GM12878 (cell line): ENCODE measurements at regions not wholly inside any gene's neighbourhood (a gene's known extent, or its start where the extent isn't known, plus 50 kb on each side); places are given as distances from the start of the nearest gene placed in this dataset.

Experiments
- ATAC-seq: fragments of 200-7000 bp; cut with Tn5 transposase; 3 replicates; pipeline ENCODE4 v1.9.1; 2020; ENCODE audit warnings: mild to moderate bottlenecking, moderate library complexity
- BruUV-seq: library from RNA; stranded (reverse); fragments of 400-500 nt; replicated peaks from 2 replicates; lab custom pipeline; 2021; lab: Mats Ljungman, UMichigan
- CTCF ChIA-PET: fragments of 300-600 bp; sonication (Branson Sonifier 250); formaldehyde crosslinking; extraction: SDS; loops from one replicate; lab custom pipeline; 2021; ENCODE audit warnings: inconsistent platforms; lab: Yijun Ruan, JAX
- POLR2A ChIA-PET: fragments of 350-600 bp; formaldehyde crosslinking; extraction: SDS; loops from one replicate; lab custom pipeline; 2021; ENCODE audit warnings: inconsistent platforms; lab: Charles Lee
- RAD21 ChIA-PET: fragments of 300-600 bp; sonication (Branson Sonifier 250); formaldehyde crosslinking; loops from one replicate; lab custom pipeline; 2023; ENCODE audit warnings: antibody characterized with exemption; ENCODE audit not compliant: unreplicated experiment; lab: Charles Lee
- SMC1A ChIA-PET: fragments of 300-600 bp; sonication (Branson Sonifier 250); formaldehyde crosslinking; loops from one replicate; lab custom pipeline; 2023; ENCODE audit not compliant: unreplicated experiment, uncharacterized antibody; lab: Charles Lee
- DNase-seq: peaks from one replicate; pipeline ENCODE4 v3.0.0-alpha.2; 2011; ENCODE audit warnings: low read depth, low spot score
- FAIRE-seq: peaks from 3 replicates; lab custom pipeline; 2011; peaks lifted over from hg19 to GRCh38; lab: Jason Lieb, UNC
- H2AFZ ChIP-seq: 2 replicates; pipeline ENCODE4 v1.6.0; 2011; ENCODE audit warnings: low read depth, low read length, control low read depth; ENCODE audit not compliant: control insufficient read depth
- H3K27ac ChIP-seq: 2 replicates; pipeline ENCODE4 v1.5.1; 2011; ENCODE audit warnings: control low read depth; ENCODE audit not compliant: control insufficient read depth, insufficient read depth
- H3K27me3 ChIP-seq, 2 experiments: replicated peaks in 1 of 2; 2 replicates each; pipeline versions ENCODE4 v1.6.0 to v1.6.1; 2011; ENCODE audit warnings: low read length in 1 of 2; ENCODE audit not compliant: control insufficient read depth in 2 of 2, insufficient read depth in 2 of 2
- H3K36me3 ChIP-seq, 2 experiments: 2 replicates each; pipeline ENCODE4 v1.5.1; 2011; ENCODE audit warnings: low read length in 1 of 2; ENCODE audit not compliant: control insufficient read depth in 2 of 2, insufficient read depth in 2 of 2
- H3K4me1 ChIP-seq: 2 replicates; pipeline ENCODE4 v1.6.1; 2011; ENCODE audit warnings: mild to moderate bottlenecking, low read length, moderate library complexity, mixed read lengths; ENCODE audit not compliant: control insufficient read depth, insufficient read depth
- H3K4me2 ChIP-seq: 2 replicates; pipeline ENCODE4 v1.6.0; 2011; ENCODE audit warnings: control low read depth; ENCODE audit not compliant: control insufficient read depth, insufficient read depth
- H3K4me3 ChIP-seq: fragments of 200-600 bp; sonication (generic); 2 replicates; pipeline ENCODE4 v1.5.1; 2016
- H3K79me2 ChIP-seq: 2 replicates; pipeline ENCODE4 v1.6.0; 2011; ENCODE audit warnings: low read length; ENCODE audit not compliant: control insufficient read depth, insufficient read depth
- H3K9ac ChIP-seq: 2 replicates; pipeline ENCODE4 v1.8.0; 2011; ENCODE audit warnings: low read length, control low read depth, mixed read lengths; ENCODE audit not compliant: control insufficient read depth, insufficient read depth
- H3K9me3 ChIP-seq: replicated peaks from 3 replicates; pipeline ENCODE4 v1.5.1; 2011; ENCODE audit warnings: mild to moderate bottlenecking, low read length; ENCODE audit not compliant: control insufficient read depth, insufficient read depth
- H4K20me1 ChIP-seq: 2 replicates; pipeline ENCODE4 v1.6.0; 2011; ENCODE audit not compliant: control insufficient read depth, insufficient read depth
- BHLHE40 ChIP-seq, 2 experiments: fragments of 450-650 bp in 1 of 2; IDR thresholded peaks; 2 replicates each; pipeline ENCODE4 v1.6.1; 2011 to 2017; ENCODE audit warnings: low read depth in 2 of 2, borderline replicate concordance in 1 of 2, improper control_type of control experiment in 1 of 2, low read length in 1 of 2, mild to moderate bottlenecking in 1 of 2
- CREB1 ChIP-seq: IDR thresholded peaks from 2 replicates; pipeline ENCODE4 v1.6.1; 2012; ENCODE audit warnings: low read depth, mild to moderate bottlenecking, inconsistent platforms
- E4F1 ChIP-seq: fragments of 450-650 bp; IDR thresholded peaks from 2 replicates; pipeline ENCODE4 v1.6.1; 2018; ENCODE audit warnings: borderline replicate concordance, mild to moderate bottlenecking; ENCODE audit not compliant: partially characterized antibody
- HDGF ChIP-seq: fragments of 450-650 bp; IDR thresholded peaks from 2 replicates; pipeline ENCODE4 v1.6.1; 2016; ENCODE audit warnings: antibody characterized with exemption
- IRF3 ChIP-seq: fragments of 450-650 bp; IDR thresholded peaks from 2 replicates; pipeline ENCODE4 v1.6.1; 2014; ENCODE audit warnings: mild to moderate bottlenecking
- JUND ChIP-seq: IDR thresholded peaks from 2 replicates; pipeline ENCODE4 v1.6.1; 2012; ENCODE audit warnings: low read depth, mild to moderate bottlenecking, low read length, improper control_type of control experiment, moderate library complexity
- MAX ChIP-seq: IDR thresholded peaks from 2 replicates; pipeline ENCODE4 v1.6.1; 2012; ENCODE audit warnings: low read depth, low read length, improper control_type of control experiment
- NBN ChIP-seq: fragments of 450-650 bp; IDR thresholded peaks from 2 replicates; pipeline ENCODE4 v1.6.1; 2016
- POU2F2 ChIP-seq: IDR thresholded peaks from 3 replicates; pipeline ENCODE4 v1.6.1; 2011; ENCODE audit warnings: low read depth, mild to moderate bottlenecking, low read length, borderline replicate concordance
- SIN3A ChIP-seq: IDR thresholded peaks from 2 replicates; pipeline ENCODE4 v1.6.1; 2012; ENCODE audit warnings: low read depth, low read length, improper control_type of control experiment
- SMAD5 ChIP-seq: IDR thresholded peaks from 2 replicates; pipeline ENCODE4 v1.6.1; 2016; ENCODE audit warnings: antibody characterized with exemption, low read depth
- SREBF2 ChIP-seq: IDR thresholded peaks from 2 replicates; pipeline ENCODE4 v1.6.1; 2012; ENCODE audit warnings: mild to moderate bottlenecking, low read length
- STAT3 ChIP-seq: IDR thresholded peaks from 2 replicates; pipeline ENCODE4 v1.6.1; 2011; ENCODE audit warnings: low read depth, low read length, improper control_type of control experiment
- ZNF217 ChIP-seq: fragments of 450-650 bp; IDR thresholded peaks from 2 replicates; pipeline ENCODE4 v1.6.1; 2017; ENCODE audit warnings: antibody characterized with exemption, mild to moderate bottlenecking
- ZNF24 ChIP-seq: fragments of 450-650 bp; IDR thresholded peaks from 2 replicates; pipeline ENCODE4 v1.6.1; 2017; ENCODE audit warnings: antibody characterized with exemption, mild to moderate bottlenecking
- ZSCAN29 ChIP-seq: fragments of 450-650 bp; IDR thresholded peaks from 2 replicates; pipeline ENCODE4 v1.6.1; 2017; ENCODE audit warnings: mild to moderate bottlenecking, moderate library complexity
- in situ Hi-C: fragments of 300-500 bp; cut with MboI; formaldehyde crosslinking; loops from 9 replicates; pipeline ENCODE4 v1.14.3; 2018; ENCODE audit warnings: mixed read lengths
- intact Hi-C: fragments of 100-400 bp; cut with micrococcal nuclease; formaldehyde crosslinking; loops from one replicate; pipeline ENCODE4 v1.14.2; 2022; ENCODE audit not compliant: unreplicated experiment
- TF ChIP-seq, protein P1 (sequence below): fragments of 450-650 bp; formaldehyde crosslinking; IDR thresholded peaks from 2 replicates; pipeline ENCODE4 v1.5.0; 2022; ENCODE audit warnings: mild to moderate bottlenecking, missing genetic modification characterization
- TF ChIP-seq, protein P2 (sequence below): fragments of 450-650 bp; conservative IDR thresholded peaks from 2 replicates; pipeline ENCODE4 v1.6.1; 2017; ENCODE audit warnings: mild to moderate bottlenecking, moderate library complexity

DNA sequence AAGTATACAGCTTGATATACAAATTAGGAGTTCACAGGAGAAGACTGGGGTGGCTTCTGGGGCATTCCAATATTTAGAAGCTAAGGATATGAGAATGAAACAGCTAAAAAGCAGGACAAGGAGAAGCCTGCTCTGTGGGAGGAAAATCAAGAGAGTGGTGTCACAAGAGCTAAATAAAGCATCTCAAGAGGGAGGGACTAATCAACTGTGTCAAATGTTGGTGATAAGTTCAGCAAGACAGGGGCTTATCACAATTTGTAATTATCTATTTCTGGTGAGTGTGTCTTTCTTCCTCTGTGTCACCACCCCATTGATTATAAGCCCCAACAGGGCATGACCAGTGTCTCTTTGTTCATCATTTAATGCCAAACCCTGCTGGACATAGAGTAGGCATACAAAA, 295.8 kb upstream of the DUSP10 start:
- ChIA-PET RAD21 (no interaction called here), CTCF (interaction anchor here (0.6 kb wide), 1 partner anchor 218 kb away, joined by 3 read pairs; no protein-coding TSS in a partner anchor), POLR2A (interaction anchor here (1.0 kb wide), 1 partner anchor 10 kb away, joined by 3 read pairs; no protein-coding TSS in a partner anchor), SMC1A (interaction anchor here (1.5 kb wide), 1 partner anchor 10 kb away, joined by 6 read pairs; no protein-coding TSS in a partner anchor)
- H2AFZ ChIP-seq = no peak overlapping the region
- intact Hi-C loops = no loop called here
- H3K4me2 ChIP-seq = no peak overlapping the region
- no peak overlapping the region for H3K4me3 ChIP-seq
- H3K9me3 ChIP-seq = no peaks in the 10 kb centered on the region
- no peaks in the 10 kb centered on the region for H3K79me2 ChIP-seq
- H3K27ac ChIP-seq = no peak overlapping the region
- H4K20me1 ChIP-seq = no peaks in the 10 kb centered on the region
- H3K27me3 ChIP-seq = no peaks in the 10 kb centered on the region
- no peak overlapping the region for H3K9ac ChIP-seq
- ATAC-seq (no peak), DNase-seq (no peak), FAIRE-seq (no peak)
- H3K4me1 ChIP-seq = no peaks in the 10 kb centered on the region
- in situ Hi-C loops = no loop called here
- no peaks in the 10 kb centered on the region for H3K36me3 ChIP-seq
- no TSS peak for BruUV-seq
- TF ChIP-seq IRF3 (no peak), CREB1 (no peak), ZNF217 (no peak), STAT3 (no peak), HDGF (no peak), MAX (no peak), SREBF2 (no peak), JUND (no peak), SMAD5 (no peak), BHLHE40 (IDR thresholded peaks at IDR 0.05; ENCODE audit: borderline replicate concordance in 1 of 2, low read depth in 2 of 2, low read length in 1 of 2) (no peak), NBN (no peak), SIN3A (no peak), E4F1 (no peak), POU2F2 (no peak), ZSCAN29 (no peak), ZNF24 (no peak)
- TF ChIP-seq, protein P1, sequence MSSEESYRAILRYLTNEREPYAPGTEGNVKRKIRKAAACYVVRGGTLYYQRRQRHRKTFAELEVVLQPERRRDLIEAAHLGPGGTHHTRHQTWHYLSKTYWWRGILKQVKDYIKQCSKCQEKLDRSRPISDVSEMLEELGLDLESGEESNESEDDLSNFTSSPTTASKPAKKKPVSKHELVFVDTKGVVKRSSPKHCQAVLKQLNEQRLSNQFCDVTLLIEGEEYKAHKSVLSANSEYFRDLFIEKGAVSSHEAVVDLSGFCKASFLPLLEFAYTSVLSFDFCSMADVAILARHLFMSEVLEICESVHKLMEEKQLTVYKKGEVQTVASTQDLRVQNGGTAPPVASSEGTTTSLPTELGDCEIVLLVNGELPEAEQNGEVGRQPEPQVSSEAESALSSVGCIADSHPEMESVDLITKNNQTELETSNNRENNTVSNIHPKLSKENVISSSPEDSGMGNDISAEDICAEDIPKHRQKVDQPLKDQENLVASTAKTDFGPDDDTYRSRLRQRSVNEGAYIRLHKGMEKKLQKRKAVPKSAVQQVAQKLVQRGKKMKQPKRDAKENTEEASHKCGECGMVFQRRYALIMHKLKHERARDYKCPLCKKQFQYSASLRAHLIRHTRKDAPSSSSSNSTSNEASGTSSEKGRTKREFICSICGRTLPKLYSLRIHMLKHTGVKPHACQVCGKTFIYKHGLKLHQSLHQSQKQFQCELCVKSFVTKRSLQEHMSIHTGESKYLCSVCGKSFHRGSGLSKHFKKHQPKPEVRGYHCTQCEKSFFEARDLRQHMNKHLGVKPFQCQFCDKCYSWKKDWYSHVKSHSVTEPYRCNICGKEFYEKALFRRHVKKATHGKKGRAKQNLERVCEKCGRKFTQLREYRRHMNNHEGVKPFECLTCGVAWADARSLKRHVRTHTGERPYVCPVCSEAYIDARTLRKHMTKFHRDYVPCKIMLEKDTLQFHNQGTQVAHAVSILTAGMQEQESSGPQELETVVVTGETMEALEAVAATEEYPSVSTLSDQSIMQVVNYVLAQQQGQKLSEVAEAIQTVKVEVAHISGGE (CRISPR knock-in tag) = no peak
- TF ChIP-seq, protein P2, sequence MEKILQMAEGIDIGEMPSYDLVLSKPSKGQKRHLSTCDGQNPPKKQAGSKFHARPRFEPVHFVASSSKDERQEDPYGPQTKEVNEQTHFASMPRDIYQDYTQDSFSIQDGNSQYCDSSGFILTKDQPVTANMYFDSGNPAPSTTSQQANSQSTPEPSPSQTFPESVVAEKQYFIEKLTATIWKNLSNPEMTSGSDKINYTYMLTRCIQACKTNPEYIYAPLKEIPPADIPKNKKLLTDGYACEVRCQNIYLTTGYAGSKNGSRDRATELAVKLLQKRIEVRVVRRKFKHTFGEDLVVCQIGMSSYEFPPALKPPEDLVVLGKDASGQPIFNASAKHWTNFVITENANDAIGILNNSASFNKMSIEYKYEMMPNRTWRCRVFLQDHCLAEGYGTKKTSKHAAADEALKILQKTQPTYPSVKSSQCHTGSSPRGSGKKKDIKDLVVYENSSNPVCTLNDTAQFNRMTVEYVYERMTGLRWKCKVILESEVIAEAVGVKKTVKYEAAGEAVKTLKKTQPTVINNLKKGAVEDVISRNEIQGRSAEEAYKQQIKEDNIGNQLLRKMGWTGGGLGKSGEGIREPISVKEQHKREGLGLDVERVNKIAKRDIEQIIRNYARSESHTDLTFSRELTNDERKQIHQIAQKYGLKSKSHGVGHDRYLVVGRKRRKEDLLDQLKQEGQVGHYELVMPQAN = no peak
